ENCODE measurements at regions not wholly inside any gene's neighbourhood (a gene's known extent, or its start where the extent isn't known, plus 50 kb on each side); places are given as distances from the start of the nearest gene placed in this dataset.

DNA sequence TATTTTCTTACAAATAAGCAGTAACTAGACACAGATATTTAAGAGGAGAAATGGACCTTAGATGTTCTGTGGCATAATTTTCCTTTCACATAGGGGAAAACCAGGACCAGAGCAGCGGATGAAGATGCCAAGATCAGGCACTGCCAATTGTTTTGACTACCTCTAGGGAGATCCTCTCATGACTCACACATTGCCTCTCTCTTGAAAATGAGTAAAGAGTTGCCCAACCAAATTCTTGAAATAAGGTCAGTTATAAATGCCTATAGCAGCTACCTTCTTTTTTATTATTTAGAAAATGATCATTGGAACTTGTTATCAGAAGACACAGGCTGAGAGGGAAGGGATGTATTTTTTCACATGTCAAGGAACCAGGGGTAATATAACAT is 263.4 kb upstream of the PLEKHG7 start:
- H3K36me3 ChIP-seq (ENCODE audit: insufficient read depth, insufficient read length, low read length), result no peaks in the 10 kb centered on the region
- DNase-seq (ENCODE audit: low read depth, low spot score), result no peak
- TF ChIP-seq SUZ12 (IDR thresholded peaks at IDR 0.05; ENCODE audit: extremely low read depth, insufficient read depth, insufficient read length) (no peak), ZNF274 (IDR thresholded peaks at IDR 0.05; ENCODE audit: low read depth, low read length) (no peak)
- H3K9ac ChIP-seq (ENCODE audit: insufficient read length, low read depth), result no peak overlapping the region
- no peaks in the 10 kb centered on the region for H3K27me3 ChIP-seq (ENCODE audit: insufficient read depth, insufficient read length)
- H3K4me3 ChIP-seq (ENCODE audit: insufficient read length, low read depth), result no peak overlapping the region
- H3K4me1 ChIP-seq (ENCODE audit: insufficient read depth, insufficient read length), result no peaks in the 10 kb centered on the region
- no peaks in the 10 kb centered on the region for H3K9me3 ChIP-seq (ENCODE audit: insufficient read depth, low read length)

GRCh38 chr12:92438641-92439419 is 264.0 kb upstream of the PLEKHG7 start:
- no peaks in the 10 kb centered on the region for H3K4me1 ChIP-seq (ENCODE audit: insufficient read depth, insufficient read length)
- no peak for TF ChIP-seq SUZ12 (IDR thresholded peaks at IDR 0.05; ENCODE audit: extremely low read depth, insufficient read depth, insufficient read length)
- TF ChIP-seq ZNF274 (IDR thresholded peaks at IDR 0.05; ENCODE audit: low read depth, low read length), result no peak
- TF ChIP-seq YY1 (IDR thresholded peaks at IDR 0.05; ENCODE audit: insufficient read depth, insufficient read length), result no peak
- no peak for DNase-seq (ENCODE audit: low read depth, low spot score)

GRCh38 chr12:92437452-92437851 is 265.3 kb upstream of the PLEKHG7 start:
- TF ChIP-seq SUZ12 (IDR thresholded peaks at IDR 0.05; ENCODE audit: extremely low read depth, insufficient read depth, insufficient read length), result no peak
- TF ChIP-seq ZNF274 (IDR thresholded peaks at IDR 0.05; ENCODE audit: low read depth, low read length), result no peak
- no peak for TF ChIP-seq YY1 (IDR thresholded peaks at IDR 0.05; ENCODE audit: insufficient read depth, insufficient read length)
- no peak overlapping the region for H3K4me3 ChIP-seq (ENCODE audit: insufficient read length, low read depth)
- H3K36me3 ChIP-seq (ENCODE audit: insufficient read depth, insufficient read length, low read length), result no peaks in the 10 kb centered on the region
- no peaks in the 10 kb centered on the region for H3K9me3 ChIP-seq (ENCODE audit: insufficient read depth, low read length)
- H3K27me3 ChIP-seq (ENCODE audit: insufficient read depth, insufficient read length), result no peaks in the 10 kb centered on the region
- H3K4me1 ChIP-seq (ENCODE audit: insufficient read depth, insufficient read length), result no peaks in the 10 kb centered on the region
- H3K9ac ChIP-seq (ENCODE audit: insufficient read length, low read depth), result no peak overlapping the region
- DNase-seq (ENCODE audit: low read depth, low spot score), result no peak

More at GRCh38 chr12:92438641-92439419, 264.0 kb upstream of the PLEKHG7 start:
- no peaks in the 10 kb centered on the region for H3K27me3 ChIP-seq (ENCODE audit: insufficient read depth, insufficient read length)
- no peak overlapping the region for H3K9ac ChIP-seq (ENCODE audit: insufficient read length, low read depth)
- H3K36me3 ChIP-seq (ENCODE audit: insufficient read depth, insufficient read length, low read length), result no peaks in the 10 kb centered on the region
- no peaks in the 10 kb centered on the region for H3K9me3 ChIP-seq (ENCODE audit: insufficient read depth, low read length)
- no peak overlapping the region for H3K4me3 ChIP-seq (ENCODE audit: insufficient read length, low read depth)

DNA sequence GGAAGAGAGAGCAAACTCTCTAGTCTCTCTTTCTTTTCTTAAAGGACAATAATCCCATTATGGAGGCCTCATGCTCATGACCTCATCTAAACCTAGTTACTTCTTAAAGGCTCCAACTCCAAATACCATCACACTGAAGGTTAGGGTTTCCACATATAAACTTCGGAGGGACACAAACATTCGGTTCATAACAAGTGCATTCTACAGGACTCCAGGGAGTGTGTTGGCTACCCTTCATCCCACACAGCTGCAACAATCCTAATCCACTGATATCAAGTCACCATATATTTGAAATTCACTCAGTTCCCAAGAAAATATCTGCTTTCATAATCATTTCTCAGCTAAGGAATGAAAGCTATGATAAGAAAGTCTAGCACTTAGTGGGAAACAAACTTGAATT is 265.9 kb upstream of the PLEKHG7 start:
- H3K9ac ChIP-seq (ENCODE audit: insufficient read length, low read depth), result no peak overlapping the region
- H3K36me3 ChIP-seq (ENCODE audit: insufficient read depth, insufficient read length, low read length), result no peaks in the 10 kb centered on the region
- H3K27me3 ChIP-seq (ENCODE audit: insufficient read depth, insufficient read length), result no peaks in the 10 kb centered on the region
- H3K9me3 ChIP-seq (ENCODE audit: insufficient read depth, low read length), result no peaks in the 10 kb centered on the region
- TF ChIP-seq SUZ12 (IDR thresholded peaks at IDR 0.05; ENCODE audit: extremely low read depth, insufficient read depth, insufficient read length) (no peak), YY1 (IDR thresholded peaks at IDR 0.05; ENCODE audit: insufficient read depth, insufficient read length) (no peak), ZNF274 (IDR thresholded peaks at IDR 0.05; ENCODE audit: low read depth, low read length) (no peak)
- H3K4me3 ChIP-seq (ENCODE audit: insufficient read length, low read depth), result no peak overlapping the region
- DNase-seq (ENCODE audit: low read depth, low spot score), result no peak
- no peaks in the 10 kb centered on the region for H3K4me1 ChIP-seq (ENCODE audit: insufficient read depth, insufficient read length)

GRCh38 chr12:92434607-92435025 is 268.2 kb upstream of the PLEKHG7 start:
- no peak for DNase-seq (ENCODE audit: low read depth, low spot score)
- no peaks in the 10 kb centered on the region for H3K36me3 ChIP-seq (ENCODE audit: insufficient read depth, insufficient read length, low read length)
- no peak for TF ChIP-seq ZNF274 (IDR thresholded peaks at IDR 0.05; ENCODE audit: low read depth, low read length)
- no peaks in the 10 kb centered on the region for H3K9me3 ChIP-seq (ENCODE audit: insufficient read depth, low read length)
- no peaks in the 10 kb centered on the region for H3K4me1 ChIP-seq (ENCODE audit: insufficient read depth, insufficient read length)
- no peaks in the 10 kb centered on the region for H3K27me3 ChIP-seq (ENCODE audit: insufficient read depth, insufficient read length)
- H3K4me3 ChIP-seq (ENCODE audit: insufficient read length, low read depth), result no peak overlapping the region
- H3K9ac ChIP-seq (ENCODE audit: insufficient read length, low read depth), result no peak overlapping the region

DNA sequence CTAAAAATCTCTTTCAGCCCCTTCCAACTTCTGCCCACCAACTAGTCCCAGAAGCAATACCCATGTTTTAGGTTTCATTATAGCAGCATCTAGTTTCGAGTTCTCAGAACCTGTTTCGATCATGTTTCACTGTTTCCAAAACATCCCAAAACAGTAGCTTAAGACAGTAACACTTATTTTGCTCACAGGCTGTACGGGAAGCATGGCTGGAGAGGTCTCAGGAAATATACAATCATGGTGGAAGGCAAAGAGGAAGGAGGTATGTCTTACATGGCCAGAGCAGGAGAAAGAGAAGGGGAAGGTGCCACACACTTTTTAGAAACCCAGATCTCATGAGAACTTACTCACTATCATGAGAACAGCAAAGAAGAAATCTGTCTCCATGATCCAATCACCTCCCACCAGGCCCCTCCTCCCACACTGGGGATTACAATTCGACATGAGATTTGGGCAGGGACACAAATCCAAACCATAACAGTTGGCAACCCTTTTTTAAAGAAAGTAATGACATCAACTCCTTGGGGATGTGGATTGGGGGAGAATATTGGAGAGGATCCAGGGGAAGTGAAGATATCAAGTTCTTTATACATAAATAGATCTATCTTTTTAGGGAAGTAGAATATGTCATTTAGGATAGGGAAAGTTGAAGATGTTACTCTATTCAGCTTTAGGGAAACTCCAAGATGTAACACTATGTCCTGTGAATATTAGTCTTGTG is 269.9 kb upstream of the PLEKHG7 start:
- DNase-seq (ENCODE audit: low read depth, low spot score), result no peak
- Histone ChIP-seq H3K9ac (ENCODE audit: insufficient read length, low read depth) (no peak overlapping the region), H3K4me1 (ENCODE audit: insufficient read depth, insufficient read length) (no peaks in the 10 kb centered on the region), H3K27me3 (ENCODE audit: insufficient read depth, insufficient read length) (no peaks in the 10 kb centered on the region), H3K9me3 (ENCODE audit: insufficient read depth, low read length) (no peaks in the 10 kb centered on the region), H3K36me3 (ENCODE audit: insufficient read depth, insufficient read length, low read length) (no peaks in the 10 kb centered on the region), H3K4me3 (ENCODE audit: insufficient read length, low read depth) (no peak overlapping the region)
- TF ChIP-seq YY1 (IDR thresholded peaks at IDR 0.05; ENCODE audit: insufficient read depth, insufficient read length), result no peak
- TF ChIP-seq SUZ12 (IDR thresholded peaks at IDR 0.05; ENCODE audit: extremely low read depth, insufficient read depth, insufficient read length), result no peak
- no peak for TF ChIP-seq ZNF274 (IDR thresholded peaks at IDR 0.05; ENCODE audit: low read depth, low read length)

DNA sequence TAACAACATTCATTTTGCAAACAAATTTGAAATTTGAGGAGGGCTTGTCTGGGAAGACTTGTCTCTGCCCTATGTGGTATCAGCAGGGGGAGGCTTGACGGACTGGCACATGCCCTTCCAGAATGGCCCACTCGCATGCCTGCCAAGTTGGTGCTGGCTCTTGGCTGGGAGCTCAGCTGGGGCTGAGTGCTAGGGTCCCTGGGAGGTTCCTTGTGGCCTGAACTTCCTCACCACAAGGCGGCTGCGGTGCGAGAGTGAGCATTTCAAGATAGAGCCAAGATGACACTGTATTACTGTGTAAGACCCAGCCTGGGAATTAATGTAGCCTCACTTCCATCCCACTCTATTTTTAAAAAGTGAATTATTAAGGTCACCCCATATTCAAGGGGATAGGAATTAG is 271.6 kb upstream of the PLEKHG7 start:
- Histone ChIP-seq H3K9ac (ENCODE audit: insufficient read length, low read depth) (no peak overlapping the region), H3K36me3 (ENCODE audit: insufficient read depth, insufficient read length, low read length) (no peaks in the 10 kb centered on the region), H3K4me1 (ENCODE audit: insufficient read depth, insufficient read length) (no peaks in the 10 kb centered on the region), H3K9me3 (ENCODE audit: insufficient read depth, low read length) (no peaks in the 10 kb centered on the region), H3K27me3 (ENCODE audit: insufficient read depth, insufficient read length) (no peaks in the 10 kb centered on the region), H3K4me3 (ENCODE audit: insufficient read length, low read depth) (no peak overlapping the region)
- no peak for TF ChIP-seq SUZ12 (IDR thresholded peaks at IDR 0.05; ENCODE audit: extremely low read depth, insufficient read depth, insufficient read length)
- TF ChIP-seq YY1 (IDR thresholded peaks at IDR 0.05; ENCODE audit: insufficient read depth, insufficient read length), result no peak
- TF ChIP-seq ZNF274 (IDR thresholded peaks at IDR 0.05; ENCODE audit: low read depth, low read length), result no peak
- DNase-seq (ENCODE audit: low read depth, low spot score), result no peak
